ENCODE measurements at regions not wholly inside any gene's neighbourhood (a gene's known extent, or its start where the extent isn't known, plus 50 kb on each side); places are given as distances from the start of the nearest gene placed in this dataset.
"Not testable (repeated sequence)": the region's sequence is repeated elsewhere in the genome, so short reads cannot be mapped to it uniquely, and the experiment has no call there.

DNA sequence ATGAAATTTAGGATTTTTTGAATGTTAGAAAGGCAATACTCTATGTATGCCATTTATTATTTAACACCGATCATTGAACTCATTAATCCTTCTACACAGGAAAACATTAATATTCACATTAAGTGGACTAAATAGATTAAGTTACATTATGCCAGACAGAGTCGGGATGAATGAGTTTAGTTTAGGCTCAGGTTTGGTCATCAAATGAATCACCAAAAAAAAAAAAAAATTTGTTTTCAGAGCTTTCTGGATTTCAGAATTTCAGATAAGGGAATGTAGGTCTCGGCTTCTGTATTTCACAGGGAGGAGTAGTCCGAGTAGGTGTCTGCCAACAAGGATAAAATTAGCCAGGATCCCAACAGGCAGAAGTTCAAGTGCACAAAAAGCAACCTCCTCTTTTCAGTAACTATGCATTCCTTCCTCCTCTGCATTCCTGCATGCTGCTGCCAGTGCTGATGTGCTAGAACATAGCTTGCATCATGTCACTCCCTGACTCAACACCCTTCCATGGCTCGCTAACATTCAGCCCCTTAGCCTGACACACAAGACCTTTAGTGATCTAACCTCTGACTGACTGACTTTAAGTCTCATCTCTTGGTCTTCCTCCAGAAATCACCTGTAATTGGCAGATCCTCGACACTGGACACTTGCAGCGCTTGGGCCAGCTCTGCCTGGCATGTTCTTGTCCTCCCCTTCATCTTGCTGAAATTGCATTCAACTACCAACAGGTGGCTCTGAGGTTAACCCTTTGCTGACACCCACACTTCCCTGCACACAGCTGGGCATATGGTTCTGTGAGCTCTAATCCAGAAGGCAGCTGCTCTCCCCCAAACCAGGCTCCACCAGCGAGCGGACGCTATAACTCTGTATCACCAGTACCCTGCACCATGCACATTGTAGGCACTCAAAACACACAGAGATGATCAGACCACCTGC, 145.4 kb upstream of the PROK2 start:
- TF ChIP-seq, protein P1, sequence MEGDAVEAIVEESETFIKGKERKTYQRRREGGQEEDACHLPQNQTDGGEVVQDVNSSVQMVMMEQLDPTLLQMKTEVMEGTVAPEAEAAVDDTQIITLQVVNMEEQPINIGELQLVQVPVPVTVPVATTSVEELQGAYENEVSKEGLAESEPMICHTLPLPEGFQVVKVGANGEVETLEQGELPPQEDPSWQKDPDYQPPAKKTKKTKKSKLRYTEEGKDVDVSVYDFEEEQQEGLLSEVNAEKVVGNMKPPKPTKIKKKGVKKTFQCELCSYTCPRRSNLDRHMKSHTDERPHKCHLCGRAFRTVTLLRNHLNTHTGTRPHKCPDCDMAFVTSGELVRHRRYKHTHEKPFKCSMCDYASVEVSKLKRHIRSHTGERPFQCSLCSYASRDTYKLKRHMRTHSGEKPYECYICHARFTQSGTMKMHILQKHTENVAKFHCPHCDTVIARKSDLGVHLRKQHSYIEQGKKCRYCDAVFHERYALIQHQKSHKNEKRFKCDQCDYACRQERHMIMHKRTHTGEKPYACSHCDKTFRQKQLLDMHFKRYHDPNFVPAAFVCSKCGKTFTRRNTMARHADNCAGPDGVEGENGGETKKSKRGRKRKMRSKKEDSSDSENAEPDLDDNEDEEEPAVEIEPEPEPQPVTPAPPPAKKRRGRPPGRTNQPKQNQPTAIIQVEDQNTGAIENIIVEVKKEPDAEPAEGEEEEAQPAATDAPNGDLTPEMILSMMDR (IDR thresholded peaks at IDR 0.05; ENCODE audit: unreplicated experiment), result no peak
- Mint-ChIP-seq H3K4me3 (no peak overlapping the region), H3K27me3 (ENCODE audit: low read depth) (peaks cover 28% of the 10 kb centered on the region), H3K4me1 (peaks cover 3% of the 10 kb centered on the region), H3K9me3 (no peaks in the 10 kb centered on the region), H3K36me3 (no peaks in the 10 kb centered on the region), H3K27ac (no peak overlapping the region)
- DNase-seq (ENCODE audit: low spot score in 2 of 2, unreplicated experiment in 2 of 2), result no peak

DNA sequence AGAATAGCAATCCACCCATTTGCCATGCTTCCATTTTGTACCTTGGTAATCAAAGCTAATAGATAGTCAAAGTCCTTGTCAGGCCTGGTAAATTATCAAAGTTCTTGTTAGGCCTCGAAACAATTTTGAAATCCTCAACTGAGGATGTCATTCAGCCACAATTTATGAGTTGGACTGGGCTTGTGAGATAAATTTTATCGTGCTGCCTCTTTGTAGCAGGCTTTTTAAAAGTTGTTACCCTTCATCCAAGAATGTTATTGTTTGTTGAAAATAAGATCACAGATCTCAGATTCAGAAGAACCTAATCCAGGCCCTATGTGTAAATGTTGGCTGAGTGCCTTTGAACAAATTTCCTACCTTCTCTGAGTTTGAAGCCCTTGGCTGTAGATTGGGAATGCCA, 143.3 kb upstream of the PROK2 start:
- no peak for DNase-seq (ENCODE audit: low spot score in 2 of 2, unreplicated experiment in 2 of 2)
- H3K27me3 Mint-ChIP-seq (ENCODE audit: low read depth), result peaks cover 30% of the 10 kb centered on the region
- H3K9me3 Mint-ChIP-seq, result no peaks in the 10 kb centered on the region
- H3K4me1 Mint-ChIP-seq, result peaks cover 3% of the 10 kb centered on the region
- H3K4me3 Mint-ChIP-seq, result no peak overlapping the region
- no peak overlapping the region for H3K27ac Mint-ChIP-seq
- TF ChIP-seq, protein P1 (IDR thresholded peaks at IDR 0.05; ENCODE audit: unreplicated experiment), result no peak
- no peaks in the 10 kb centered on the region for H3K36me3 Mint-ChIP-seq

DNA sequence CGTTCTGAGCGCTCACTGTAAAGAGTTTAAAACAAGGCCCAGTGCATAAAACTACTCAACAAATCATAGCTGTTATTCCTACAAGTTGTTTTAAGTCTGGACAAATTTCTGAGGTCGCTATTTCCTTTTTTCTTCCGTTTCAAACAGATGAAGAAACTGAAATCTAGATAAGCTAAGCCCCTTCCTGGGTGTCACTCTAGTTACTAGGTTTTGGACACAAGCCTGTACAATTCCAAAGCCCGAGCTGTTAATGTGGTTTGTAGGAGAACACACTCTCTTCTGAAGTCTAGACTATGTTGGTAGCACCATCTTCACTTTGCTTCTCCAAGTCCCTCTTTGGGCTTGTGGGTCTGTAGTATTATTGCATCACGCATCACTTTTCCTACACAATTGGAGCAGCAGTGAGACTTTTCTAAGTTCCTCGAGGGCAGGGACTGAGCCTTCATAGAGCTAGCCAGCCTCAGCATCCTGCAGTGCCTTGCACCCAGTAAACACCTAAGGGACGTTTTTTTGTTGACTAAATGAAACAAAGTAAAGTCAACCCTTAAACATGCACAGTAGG, 142.6 kb upstream of the PROK2 start:
- H3K4me1 Mint-ChIP-seq, result peaks cover 3% of the 10 kb centered on the region
- no peak for DNase-seq (ENCODE audit: low spot score in 2 of 2, unreplicated experiment in 2 of 2)
- no peaks in the 10 kb centered on the region for H3K36me3 Mint-ChIP-seq
- TF ChIP-seq, protein P1 (IDR thresholded peaks at IDR 0.05; ENCODE audit: unreplicated experiment), result no peak
- peaks cover 26% of the 10 kb centered on the region for H3K27me3 Mint-ChIP-seq (ENCODE audit: low read depth)
- H3K27ac Mint-ChIP-seq, result no peak overlapping the region
- H3K4me3 Mint-ChIP-seq, result no peak overlapping the region
- no peaks in the 10 kb centered on the region for H3K9me3 Mint-ChIP-seq

DNA sequence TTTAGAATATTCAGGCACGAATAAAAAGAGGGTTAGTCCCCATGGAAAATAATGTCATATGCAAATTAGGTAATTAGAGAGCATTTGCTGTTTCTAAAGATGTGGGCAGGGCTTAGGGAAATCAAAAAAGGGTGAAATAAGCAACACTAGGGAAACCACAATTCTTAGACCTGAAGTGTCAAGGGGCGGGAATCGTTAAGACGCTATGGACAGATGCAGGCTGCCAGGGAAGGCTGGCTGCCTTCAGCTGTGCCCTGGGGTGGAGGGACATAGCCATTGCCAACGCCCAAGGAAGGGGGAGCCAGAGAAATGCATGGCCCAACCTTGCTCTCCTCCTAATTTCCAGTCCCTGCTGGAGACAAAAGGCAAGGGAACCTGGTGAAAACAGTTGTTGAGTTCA, 141.7 kb upstream of the PROK2 start:
- Mint-ChIP-seq H3K9me3 (no peaks in the 10 kb centered on the region), H3K27ac (no peak overlapping the region), H3K4me3 (no peak overlapping the region), H3K36me3 (no peaks in the 10 kb centered on the region), H3K27me3 (ENCODE audit: low read depth) (peaks cover 20% of the 10 kb centered on the region), H3K4me1 (peaks cover 3% of the 10 kb centered on the region)
- TF ChIP-seq, protein P1 (IDR thresholded peaks at IDR 0.05; ENCODE audit: unreplicated experiment), result no peak
- DNase-seq (ENCODE audit: low spot score in 2 of 2, unreplicated experiment in 2 of 2), result no peak

DNA sequence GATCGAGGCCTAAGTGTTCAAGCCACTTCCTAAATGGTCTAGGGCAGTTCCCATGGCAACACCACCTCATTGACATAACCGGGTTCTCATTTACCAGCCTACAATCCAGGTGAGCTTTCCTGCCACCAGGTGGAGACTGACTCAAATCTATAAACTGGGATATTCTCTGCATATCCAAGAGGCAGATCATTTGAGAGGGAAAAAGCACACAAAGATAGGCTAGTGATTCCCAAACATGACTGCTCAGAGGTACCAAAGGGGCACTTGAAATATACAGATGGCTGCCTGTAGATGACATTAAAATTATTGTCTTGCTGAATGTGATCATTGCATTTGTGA, 141.3 kb upstream of the PROK2 start:
- H3K27me3 Mint-ChIP-seq (ENCODE audit: low read depth), result peaks cover 20% of the 10 kb centered on the region
- no peaks in the 10 kb centered on the region for H3K36me3 Mint-ChIP-seq
- TF ChIP-seq, protein P1 (IDR thresholded peaks at IDR 0.05; ENCODE audit: unreplicated experiment), result peak; percentile 58
- no peak overlapping the region for H3K4me3 Mint-ChIP-seq
- no peaks in the 10 kb centered on the region for H3K9me3 Mint-ChIP-seq
- DNase-seq (ENCODE audit: low spot score in 2 of 2, unreplicated experiment in 2 of 2), result peak in 1 of 2 experiments; percentile 46
- H3K4me1 Mint-ChIP-seq, result peaks cover 3% of the 10 kb centered on the region
- no peak overlapping the region for H3K27ac Mint-ChIP-seq

DNA sequence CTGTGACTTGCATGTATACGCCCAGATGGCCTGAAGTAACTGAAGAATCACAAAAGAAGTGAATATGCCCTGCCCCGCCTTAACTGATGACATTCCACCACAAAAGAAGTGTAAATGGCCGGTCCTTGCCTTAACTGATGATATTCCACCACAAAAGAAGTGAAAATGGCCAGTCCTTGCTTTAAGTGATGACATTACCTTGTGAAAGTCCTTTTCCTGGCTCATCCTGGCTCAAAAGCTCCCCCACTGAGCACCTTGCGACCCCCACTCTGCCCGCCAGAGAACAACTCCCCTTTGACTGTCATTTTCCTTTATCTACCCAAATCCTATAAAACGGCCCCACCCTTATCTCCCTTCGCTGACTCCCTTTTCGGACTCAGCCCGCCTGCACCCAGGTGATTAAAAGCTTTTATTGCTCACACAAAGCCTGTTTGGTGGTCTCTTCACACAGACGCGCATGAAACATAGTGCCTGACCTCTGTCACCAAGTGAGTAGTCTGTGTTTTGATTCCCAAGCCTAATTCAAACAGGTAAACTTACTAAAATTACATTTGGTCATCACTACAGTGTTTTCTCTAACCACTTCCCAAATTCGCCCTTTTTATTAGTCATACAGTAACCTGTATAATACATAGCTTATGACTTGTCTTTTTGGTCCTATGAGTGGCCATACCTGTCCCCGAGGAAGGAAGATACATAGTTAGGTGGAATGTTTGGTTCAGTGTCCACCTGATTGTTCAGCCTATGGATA, 140.7 kb upstream of the PROK2 start:
- H3K4me1 Mint-ChIP-seq, result not testable (repeated sequence)

More for the DNA sequence above, 140.7 kb upstream of the PROK2 start:
- H3K27ac Mint-ChIP-seq; DNase-seq (ENCODE audit: low spot score in 2 of 2, unreplicated experiment in 2 of 2); H3K36me3 Mint-ChIP-seq; H3K4me3 Mint-ChIP-seq; H3K9me3 Mint-ChIP-seq: not testable (repeated sequence)
- H3K27me3 Mint-ChIP-seq (ENCODE audit: low read depth), result peaks cover 19% of the 10 kb centered on the region
